Activated CD8-positive, alpha-beta memory T cell treated with anti-CD3 and anti-CD28 coated beads for 36 hours (primary cell): ENCODE measurements at regions not wholly inside any gene's neighbourhood (a gene's known extent, or its start where the extent isn't known, plus 50 kb on each side); places are given as distances from the start of the nearest gene placed in this dataset.

Experiments
- CTCF ChIA-PET: fragments of 350-600 bp; sonication (Branson Sonifier 250); formaldehyde crosslinking; loops from one replicate; lab custom pipeline; 2021; ENCODE audit warnings: antibody characterized with exemption; lab: Charles Lee
- POLR2A ChIA-PET: fragments of 350-600 bp; sonication (Branson Sonifier 250); formaldehyde crosslinking; loops from one replicate; lab custom pipeline; 2021; ENCODE audit warnings: antibody characterized with exemption; lab: Charles Lee

GRCh38 chr19:5204212-5204611 is 136.4 kb downstream of the PTPRS start:
- POLR2A ChIA-PET: no interaction called here

More at GRCh38 chr19:5204212-5204611, 136.4 kb downstream of the PTPRS start:
- CTCF ChIA-PET: interaction anchor here (0.7 kb wide), 1 partner anchor 654 kb away, joined by 4 read pairs; no protein-coding TSS in a partner anchor
